Adrenal gland (tissue), 9 donors: ENCODE measurements at regions not wholly inside any gene's neighbourhood (a gene's known extent, or its start where the extent isn't known, plus 50 kb on each side); places are given as distances from the start of the nearest gene placed in this dataset.

Experiments used
- DNase-seq, 7 donors: peaks; one replicate each; pipeline ENCODE4 v3.0.0-alpha.2; 2019 to 2020
- H3K27ac ChIP-seq, 5 donors: fragments of 200-600 bp; sonication (generic) in 4 of 5; 1 replicate in 3 of 5; 2 replicates in 2 of 5; pipeline versions ENCODE4 v1.5.1 to v1.8.0; 2016 to 2020; ENCODE audit warnings: mild to moderate bottlenecking in 1 of 5
- H3K27me3 ChIP-seq: fragments of 200-600 bp; 2 replicates; pipeline ENCODE4 v1.8.0; 2021
- H3K36me3 ChIP-seq, 2 donors: fragments of 200-600 bp; replicated peaks in 1 of 2; 1 replicate in 1 of 2; 2 replicates in 1 of 2; pipeline versions ENCODE4 v1.5.1 to v1.8.0; 2018 to 2022
- H3K4me1 ChIP-seq, 2 donors: fragments of 200-600 bp; replicated peaks in 1 of 2; 1 replicate in 1 of 2; 2 replicates in 1 of 2; pipeline versions ENCODE4 v1.5.1 to v1.8.0; 2018 to 2021
- H3K4me3 ChIP-seq, 4 donors: fragments of 200-600 bp; sonication (generic) in 3 of 4; one replicate each; pipeline ENCODE4 v1.5.1; 2016 to 2018
- H3K9me3 ChIP-seq, 3 donors: fragments of 200-600 bp; sonication (generic) in 1 of 3; replicated peaks in 1 of 3; 1 replicate in 2 of 3; 2 replicates in 1 of 3; pipeline versions ENCODE4 v1.5.1 to v1.8.0; 2016 to 2021
- POLR2A ChIP-seq, 2 donors: fragments of 450-650 bp; IDR thresholded peaks; one replicate each; pipeline ENCODE4 v1.6.1; 2017; ENCODE audit warnings: antibody characterized with exemption in 2 of 2, mild to moderate bottlenecking in 2 of 2, moderate library complexity in 1 of 2
- WGBS, 4 donors: extraction: QIAGEN DNeasy Blood & Tissue Kit in 2 of 4; methylation state at CpG; one replicate each; pipeline versions ENCODE4 v1.1.5 to v1.1.7; 2013 to 2017; 5-methylcytosine and 5-hydroxymethylcytosine counted together
- intact Hi-C, 2 donors: fragments of 100-400 bp; cut with DNase I; formaldehyde crosslinking; loops; one replicate each; pipeline versions ENCODE4 v1.14.1 to v1.15.0; 2022 to 2023
- TF ChIP-seq, protein P1 (sequence below), 6 experiments: fragments of 450-650 bp in 4 of 6; fragments of 200-600 bp in 2 of 6; sonication (generic) in 1 of 6; IDR thresholded peaks; 1 replicate in 5 of 6; 2 replicates in 1 of 6; pipeline versions ENCODE4 v1.5.1 to v1.8.0; 2016 to 2021; ENCODE audit warnings: antibody characterized with exemption in 6 of 6, mild to moderate bottlenecking in 2 of 6, moderate library complexity in 1 of 6
- donor health status: healthy with polysubstance abuse.
- donor health status: Bipolar disorder and iron deficiency.
- donor health status: DM: yes; HTN: yes; CAD: no.
- donor health status: DM: no; HTN: no; CAD: no.
- donor health status: DM: no; HTN: no; CAD: no.

DNA sequence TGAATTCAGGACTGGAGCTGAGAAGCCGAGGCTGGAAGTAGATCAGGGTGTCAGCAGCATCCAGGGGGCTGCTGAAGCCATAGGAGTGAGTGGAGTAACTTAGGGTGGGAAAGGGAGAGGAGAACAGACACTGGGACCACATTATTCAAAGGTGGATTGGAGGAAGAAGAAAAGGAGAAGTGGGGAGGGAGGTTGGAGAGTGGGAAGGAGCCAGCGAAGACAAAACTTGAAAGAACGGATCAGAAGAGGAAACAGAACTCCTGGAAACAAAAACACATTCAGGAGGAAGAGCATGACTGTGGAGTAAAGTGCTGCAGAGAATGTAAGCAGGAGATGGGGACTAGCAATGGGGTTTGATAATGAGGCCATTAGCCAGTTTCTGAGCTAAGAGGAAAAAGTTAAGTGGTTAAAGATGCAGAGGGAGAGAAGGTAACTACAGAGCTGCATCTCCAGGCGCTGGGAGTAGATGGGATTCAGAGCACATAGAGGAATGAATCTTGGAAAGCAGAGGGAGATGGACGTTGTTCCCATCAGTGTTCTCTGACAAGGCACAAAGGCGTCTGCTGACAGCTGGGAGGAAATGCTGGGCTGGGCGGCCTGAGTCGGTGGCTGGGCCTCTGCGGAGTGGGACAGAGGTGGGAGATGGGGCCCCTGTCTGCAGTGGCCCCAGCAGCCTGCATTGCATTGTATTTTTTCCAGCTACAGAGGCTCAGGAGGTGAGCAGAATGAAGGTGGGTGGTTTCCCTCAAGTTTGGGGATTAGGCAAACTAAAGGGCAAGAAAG, 63.1 kb upstream of the LEP start:
- Histone ChIP-seq H3K36me3 (no peaks in the 10 kb centered on the region), H3K4me3 (no peak overlapping the region), H3K4me1 (no peaks in the 10 kb centered on the region), H3K9me3 (no peaks in the 10 kb centered on the region), H3K27ac (no peak overlapping the region), H3K27me3 (no peaks in the 10 kb centered on the region)
- intact Hi-C loops, result no loop called here
- WGBS, 4 donors, result 61 to 69% (median 61%) methylated on average over 9 of the region's 9 CpGs
- TF ChIP-seq POLR2A (IDR thresholded peaks at IDR 0.05), result no peak
- TF ChIP-seq, protein P1, sequence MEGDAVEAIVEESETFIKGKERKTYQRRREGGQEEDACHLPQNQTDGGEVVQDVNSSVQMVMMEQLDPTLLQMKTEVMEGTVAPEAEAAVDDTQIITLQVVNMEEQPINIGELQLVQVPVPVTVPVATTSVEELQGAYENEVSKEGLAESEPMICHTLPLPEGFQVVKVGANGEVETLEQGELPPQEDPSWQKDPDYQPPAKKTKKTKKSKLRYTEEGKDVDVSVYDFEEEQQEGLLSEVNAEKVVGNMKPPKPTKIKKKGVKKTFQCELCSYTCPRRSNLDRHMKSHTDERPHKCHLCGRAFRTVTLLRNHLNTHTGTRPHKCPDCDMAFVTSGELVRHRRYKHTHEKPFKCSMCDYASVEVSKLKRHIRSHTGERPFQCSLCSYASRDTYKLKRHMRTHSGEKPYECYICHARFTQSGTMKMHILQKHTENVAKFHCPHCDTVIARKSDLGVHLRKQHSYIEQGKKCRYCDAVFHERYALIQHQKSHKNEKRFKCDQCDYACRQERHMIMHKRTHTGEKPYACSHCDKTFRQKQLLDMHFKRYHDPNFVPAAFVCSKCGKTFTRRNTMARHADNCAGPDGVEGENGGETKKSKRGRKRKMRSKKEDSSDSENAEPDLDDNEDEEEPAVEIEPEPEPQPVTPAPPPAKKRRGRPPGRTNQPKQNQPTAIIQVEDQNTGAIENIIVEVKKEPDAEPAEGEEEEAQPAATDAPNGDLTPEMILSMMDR (IDR thresholded peaks at IDR 0.05), result no peak
- no peak for DNase-seq

DNA sequence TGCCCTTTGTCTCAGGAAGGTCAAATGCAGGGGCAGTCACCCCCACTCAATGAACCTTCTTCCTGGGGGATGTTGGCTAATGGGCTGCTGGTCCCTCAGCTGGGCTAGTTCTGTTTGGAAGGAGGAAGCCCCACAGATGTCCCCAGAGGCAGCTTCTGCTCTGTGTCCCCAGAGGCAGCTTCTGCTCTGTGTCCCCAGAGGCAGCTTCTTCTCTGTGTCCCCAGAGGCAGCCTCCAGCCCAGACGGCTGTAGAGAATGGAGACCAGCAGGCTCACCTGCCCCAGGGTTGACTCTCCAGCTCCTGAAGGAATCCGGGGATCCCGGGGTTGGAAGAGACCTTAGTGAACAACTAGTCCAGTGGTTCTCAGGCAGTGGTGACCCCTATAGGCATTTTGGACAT, 62.5 kb upstream of the LEP start:
- Histone ChIP-seq H3K9me3 (no peaks in the 10 kb centered on the region), H3K4me3 (no peak overlapping the region), H3K27me3 (peaks cover under 1% of the 10 kb centered on the region), H3K36me3 (no peaks in the 10 kb centered on the region), H3K27ac (no peak overlapping the region), H3K4me1 (no peaks in the 10 kb centered on the region)
- DNase-seq, result no peak
- intact Hi-C loops, result no loop called here
- no peak for TF ChIP-seq POLR2A (IDR thresholded peaks at IDR 0.05)
- TF ChIP-seq, protein P1 (IDR thresholded peaks at IDR 0.05), result no peak
- 86 to 100% (median 92%) methylated on average over 2 to 3 of the region's 3 CpGs for WGBS, 4 donors

DNA sequence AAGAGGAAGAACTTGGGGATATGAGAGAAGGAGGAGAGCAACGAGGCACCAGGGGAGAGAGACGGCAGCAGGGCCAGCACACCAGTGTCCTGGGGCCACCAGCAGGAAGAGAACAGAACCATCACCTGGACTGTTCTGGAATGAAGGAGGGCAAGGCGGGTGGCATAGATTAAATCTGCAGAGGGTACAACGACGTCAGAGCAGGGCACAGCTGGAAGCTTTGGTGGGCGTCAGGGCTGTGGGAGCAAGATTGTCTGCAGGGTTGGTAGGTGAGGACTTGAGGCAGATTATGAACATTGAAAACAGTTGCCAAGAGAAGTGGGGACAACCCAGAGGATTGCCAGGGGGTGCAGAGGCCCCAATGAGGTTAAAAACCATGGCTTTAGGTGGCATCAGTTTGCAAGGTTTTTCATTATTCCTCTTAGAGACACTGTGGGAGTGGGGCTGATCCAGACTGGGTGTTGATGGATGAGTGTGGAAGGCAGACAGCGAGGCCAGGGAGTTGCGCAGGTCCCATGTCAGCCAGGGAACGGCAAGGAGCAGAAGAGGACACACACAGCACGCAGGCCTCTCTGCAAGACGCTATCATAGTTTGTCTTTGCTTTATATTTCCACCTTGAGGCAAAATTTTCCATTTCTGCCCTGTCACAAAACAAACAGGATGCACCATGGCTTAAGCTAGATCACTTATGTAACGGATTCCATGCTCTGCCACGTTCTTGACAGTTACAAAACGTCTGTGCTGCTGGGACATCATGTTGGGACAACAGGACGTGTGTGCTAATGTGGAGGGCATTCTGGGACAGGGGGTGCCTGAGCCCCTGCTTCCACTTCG, 52.5 kb upstream of the LEP start:
- intact Hi-C loops, result no loop called here
- H3K4me3 ChIP-seq, result no peak overlapping the region
- peaks cover 3% of the 10 kb centered on the region for H3K27me3 ChIP-seq
- DNase-seq, result no peak
- H3K4me1 ChIP-seq, result no peaks in the 10 kb centered on the region
- no peaks in the 10 kb centered on the region for H3K9me3 ChIP-seq
- H3K36me3 ChIP-seq, result no peaks in the 10 kb centered on the region
- WGBS, 4 donors, result 66 to 77% (median 74%) methylated on average over 15 to 16 of the region's 16 CpGs
- TF ChIP-seq, protein P1 (IDR thresholded peaks at IDR 0.05), result no peak
- no peak for TF ChIP-seq POLR2A (IDR thresholded peaks at IDR 0.05)
- H3K27ac ChIP-seq, result no peak overlapping the region

DNA sequence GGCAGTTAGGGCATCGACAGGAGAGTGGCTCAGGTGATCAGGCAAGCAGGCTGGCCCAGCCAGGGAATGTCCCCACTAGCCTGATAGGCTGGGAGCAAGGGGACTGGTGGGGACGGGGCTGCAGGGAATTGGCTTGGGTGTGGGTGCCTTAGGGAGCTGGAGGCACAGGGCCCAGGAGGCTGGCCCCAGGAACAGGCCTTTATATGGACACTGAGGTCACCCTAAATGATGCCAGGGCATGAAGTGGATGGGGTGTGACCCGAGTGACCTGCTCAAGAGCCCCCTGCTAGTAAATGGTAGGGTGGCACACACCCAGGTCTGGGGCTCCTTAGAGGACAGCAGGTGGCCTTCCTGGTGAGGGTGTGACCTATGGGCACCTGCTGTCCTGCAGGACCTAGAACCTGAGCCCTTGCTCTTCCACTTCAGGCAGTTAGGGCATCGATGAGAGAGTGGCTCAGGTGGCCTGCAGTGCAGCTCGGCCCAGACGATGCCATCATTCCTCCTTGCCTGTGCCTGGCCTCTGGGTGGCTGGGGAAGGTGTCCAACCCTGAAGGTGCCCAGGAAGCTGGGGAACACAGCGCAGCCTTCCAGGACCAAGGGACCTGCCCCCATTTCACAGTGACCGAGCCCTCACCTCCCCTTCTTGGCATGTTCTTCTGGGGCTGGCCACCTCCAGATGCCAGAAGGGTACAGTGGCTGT, 51.7 kb upstream of the LEP start:
- TF ChIP-seq, protein P1 (IDR thresholded peaks at IDR 0.05), result no peak
- no peak for TF ChIP-seq POLR2A (IDR thresholded peaks at IDR 0.05)
- peaks cover 0 to 3% (median 0%) of the 10 kb centered on the region in 3 donors for H3K9me3 ChIP-seq
- no peaks in the 10 kb centered on the region for H3K4me1 ChIP-seq
- H3K4me3 ChIP-seq, result no peak overlapping the region
- H3K27ac ChIP-seq, result no peak overlapping the region
- no peaks in the 10 kb centered on the region for H3K36me3 ChIP-seq
- WGBS, 4 donors, result 89 to 92% (median 91%) methylated on average over 5 to 8 of the region's 8 CpGs; no CpG with 5 or more reads in 1 of the 4 donors
- peak in 1 of 7 donors; percentile 23 for DNase-seq
- no peaks in the 10 kb centered on the region for H3K27me3 ChIP-seq
- intact Hi-C loops, result no loop called here
